Activated T-cell treated with anti-CD3 and anti-CD28 coated beads, Interleukin-2, amount 50 U/mL, for 24 hours (primary cell): ENCODE measurements at regions not wholly inside any gene's neighbourhood (a gene's known extent, or its start where the extent isn't known, plus 50 kb on each side); places are given as distances from the start of the nearest gene placed in this dataset.

Experiments used
- DNase-seq: peaks from one replicate; pipeline ENCODE4 v3.0.0-alpha.2; 2020
- H3K27ac Mint-ChIP-seq: 2 replicates; pipeline ENCODE4 v1.8.0; 2020; ENCODE audit warnings: mild to moderate bottlenecking, mixed read lengths
- H3K27me3 Mint-ChIP-seq: 2 replicates; pipeline ENCODE4 v1.8.0; 2020; ENCODE audit warnings: mixed read lengths
- H3K36me3 Mint-ChIP-seq: 2 replicates; pipeline ENCODE4 v1.8.0; 2020; ENCODE audit warnings: low read depth, mixed read lengths
- H3K4me1 Mint-ChIP-seq: 2 replicates; pipeline ENCODE4 v1.8.0; 2020; ENCODE audit warnings: low read depth, mixed read lengths
- H3K4me3 Mint-ChIP-seq: 2 replicates; pipeline ENCODE4 v1.8.0; 2020; ENCODE audit warnings: mild to moderate bottlenecking, moderate library complexity, mixed read lengths
- H3K9me3 Mint-ChIP-seq: 2 replicates; pipeline ENCODE4 v1.8.0; 2020; ENCODE audit warnings: mixed read lengths

GRCh38 chr3:187918081-187918644, 172.9 kb upstream of the BCL6 start:
- Mint-ChIP-seq H3K4me3 (peak overlapping the region; percentile 62), H3K4me1 (peaks cover 78% of the 10 kb centered on the region), H3K27ac (peak overlapping the region; percentile 99), H3K9me3 (no peaks in the 10 kb centered on the region), H3K36me3 (no peaks in the 10 kb centered on the region), H3K27me3 (no peaks in the 10 kb centered on the region)
- no peak for DNase-seq

- DNase-seq, result peak; percentile 63
- Mint-ChIP-seq H3K27me3 (no peaks in the 10 kb centered on the region), H3K4me3 (peak overlapping the region; percentile 62), H3K36me3 (peaks cover 6% of the 10 kb centered on the region), H3K9me3 (peaks cover 3% of the 10 kb centered on the region), H3K27ac (peak overlapping the region; percentile 99), H3K4me1 (peaks cover 80% of the 10 kb centered on the region)
Measured at GRCh38 chr3:187919048-187919447, 173.8 kb upstream of the BCL6 start.

GRCh38 chr3:187919544-187919943, 174.3 kb upstream of the BCL6 start:
- no peaks in the 10 kb centered on the region for H3K27me3 Mint-ChIP-seq
- H3K4me3 Mint-ChIP-seq, result peak overlapping the region; percentile 62
- peaks cover 9% of the 10 kb centered on the region for H3K36me3 Mint-ChIP-seq
- no peak for DNase-seq
- peak overlapping the region; percentile 99 for H3K27ac Mint-ChIP-seq
- peaks cover 8% of the 10 kb centered on the region for H3K9me3 Mint-ChIP-seq
- peaks cover 85% of the 10 kb centered on the region for H3K4me1 Mint-ChIP-seq

GRCh38 chr3:187920030-187920429, 174.8 kb upstream of the BCL6 start:
- H3K9me3 Mint-ChIP-seq, result peaks cover 12% of the 10 kb centered on the region
- peak overlapping the region; percentile 62 for H3K4me3 Mint-ChIP-seq
- DNase-seq, result no peak
- no peaks in the 10 kb centered on the region for H3K27me3 Mint-ChIP-seq
- peak overlapping the region; percentile 99 for H3K27ac Mint-ChIP-seq
- H3K4me1 Mint-ChIP-seq, result peaks cover 90% of the 10 kb centered on the region
- peaks cover 13% of the 10 kb centered on the region for H3K36me3 Mint-ChIP-seq

GRCh38 chr3:187920913-187921312, 175.6 kb upstream of the BCL6 start:
- Mint-ChIP-seq H3K4me1 (peaks cover 95% of the 10 kb centered on the region), H3K27me3 (no peaks in the 10 kb centered on the region), H3K36me3 (peaks cover 18% of the 10 kb centered on the region), H3K9me3 (peaks cover 18% of the 10 kb centered on the region), H3K27ac (peak overlapping the region; percentile 9), H3K4me3 (no peak overlapping the region)
- no peak for DNase-seq

- no peak for DNase-seq
- H3K9me3 Mint-ChIP-seq, result peaks cover 18% of the 10 kb centered on the region
- peaks cover 95% of the 10 kb centered on the region for H3K4me1 Mint-ChIP-seq
- H3K36me3 Mint-ChIP-seq, result peaks cover 18% of the 10 kb centered on the region
- H3K27ac Mint-ChIP-seq, result peak overlapping the region; percentile 9
- H3K4me3 Mint-ChIP-seq, result no peak overlapping the region
- no peaks in the 10 kb centered on the region for H3K27me3 Mint-ChIP-seq
Measured at GRCh38 chr3:187921391-187922074, 176.3 kb upstream of the BCL6 start.

GRCh38 chr3:187922704-187923416, 177.6 kb upstream of the BCL6 start:
- H3K36me3 Mint-ChIP-seq, result peaks cover 18% of the 10 kb centered on the region
- peak overlapping the region; percentile 33 for H3K4me3 Mint-ChIP-seq
- peak overlapping the region; percentile 87 for H3K27ac Mint-ChIP-seq
- no peak for DNase-seq
- H3K9me3 Mint-ChIP-seq, result peaks cover 18% of the 10 kb centered on the region
- no peaks in the 10 kb centered on the region for H3K27me3 Mint-ChIP-seq
- peaks cover 96% of the 10 kb centered on the region for H3K4me1 Mint-ChIP-seq

- no peak overlapping the region for H3K27ac Mint-ChIP-seq
- no peaks in the 10 kb centered on the region for H3K27me3 Mint-ChIP-seq
- H3K36me3 Mint-ChIP-seq, result peaks cover 18% of the 10 kb centered on the region
- no peak overlapping the region for H3K4me3 Mint-ChIP-seq
- H3K9me3 Mint-ChIP-seq, result peaks cover 18% of the 10 kb centered on the region
- DNase-seq, result no peak
- H3K4me1 Mint-ChIP-seq, result peaks cover 93% of the 10 kb centered on the region
Measured at GRCh38 chr3:187924651-187925050, 179.4 kb upstream of the BCL6 start.

GRCh38 chr3:187925326-187925725, 180.1 kb upstream of the BCL6 start:
- DNase-seq, result no peak
- Mint-ChIP-seq H3K4me3 (no peak overlapping the region), H3K27ac (no peak overlapping the region), H3K27me3 (no peaks in the 10 kb centered on the region), H3K4me1 (peaks cover 92% of the 10 kb centered on the region), H3K36me3 (peaks cover 18% of the 10 kb centered on the region), H3K9me3 (peaks cover 18% of the 10 kb centered on the region)

GRCh38 chr3:187926620-187927019, 181.4 kb upstream of the BCL6 start:
- peaks cover 18% of the 10 kb centered on the region for H3K36me3 Mint-ChIP-seq
- H3K4me3 Mint-ChIP-seq, result no peak overlapping the region
- H3K9me3 Mint-ChIP-seq, result peaks cover 18% of the 10 kb centered on the region
- peaks cover 84% of the 10 kb centered on the region for H3K4me1 Mint-ChIP-seq
- no peaks in the 10 kb centered on the region for H3K27me3 Mint-ChIP-seq
- peak overlapping the region; percentile 26 for H3K27ac Mint-ChIP-seq
- no peak for DNase-seq

- H3K27me3 Mint-ChIP-seq, result no peaks in the 10 kb centered on the region
- H3K4me1 Mint-ChIP-seq, result peaks cover 83% of the 10 kb centered on the region
- H3K36me3 Mint-ChIP-seq, result peaks cover 18% of the 10 kb centered on the region
- H3K9me3 Mint-ChIP-seq, result peaks cover 18% of the 10 kb centered on the region
- no peak overlapping the region for H3K4me3 Mint-ChIP-seq
- DNase-seq, result no peak
- no peak overlapping the region for H3K27ac Mint-ChIP-seq
Measured at GRCh38 chr3:187927565-187927964, 182.3 kb upstream of the BCL6 start.

GRCh38 chr3:187929112-187929816, 184.0 kb upstream of the BCL6 start:
- H3K4me3 Mint-ChIP-seq, result no peak overlapping the region
- H3K36me3 Mint-ChIP-seq, result peaks cover 10% of the 10 kb centered on the region
- peak; percentile 43 for DNase-seq
- peak overlapping the region; percentile 75 for H3K27ac Mint-ChIP-seq
- H3K27me3 Mint-ChIP-seq, result no peaks in the 10 kb centered on the region
- H3K9me3 Mint-ChIP-seq, result peaks cover 13% of the 10 kb centered on the region
- H3K4me1 Mint-ChIP-seq, result peaks cover 66% of the 10 kb centered on the region

- Mint-ChIP-seq H3K4me3 (no peak overlapping the region), H3K36me3 (peaks cover 5% of the 10 kb centered on the region), H3K27ac (peak overlapping the region; percentile 75), H3K4me1 (peaks cover 62% of the 10 kb centered on the region), H3K9me3 (peaks cover 6% of the 10 kb centered on the region), H3K27me3 (no peaks in the 10 kb centered on the region)
- no peak for DNase-seq
Measured at GRCh38 chr3:187930021-187930420, 184.8 kb upstream of the BCL6 start.

- H3K27me3 Mint-ChIP-seq, result no peaks in the 10 kb centered on the region
- no peaks in the 10 kb centered on the region for H3K36me3 Mint-ChIP-seq
- no peak overlapping the region for H3K27ac Mint-ChIP-seq
Measured at GRCh38 chr3:187931101-187931500, 185.8 kb upstream of the BCL6 start.

More at GRCh38 chr3:187931101-187931500, 185.8 kb upstream of the BCL6 start:
- Mint-ChIP-seq H3K9me3 (no peaks in the 10 kb centered on the region), H3K4me1 (peaks cover 62% of the 10 kb centered on the region), H3K4me3 (no peak overlapping the region)
- no peak for DNase-seq
